Heart left ventricle (tissue), 16 donors: ENCODE measurements at regions not wholly inside any gene's neighbourhood (a gene's known extent, or its start where the extent isn't known, plus 50 kb on each side); places are given as distances from the start of the nearest gene placed in this dataset.

Experiments
- ATAC-seq, 4 donors: fragments of 200-7000 bp; cut with Tn5 transposase; one replicate each; pipeline ENCODE4 v1.9.1; 2020 to 2022; ENCODE audit warnings: moderate library complexity in 4 of 4, mild to moderate bottlenecking in 3 of 4, moderate number of reproducible peaks in 1 of 4
- DNase-seq, 5 donors: peaks; one replicate each; pipeline ENCODE4 v3.0.0-alpha.2; 2020
- H3K27ac ChIP-seq, 12 donors: fragments of 200-600 bp; sonication (generic) in 4 of 12; one replicate each; pipeline versions ENCODE4 v1.5.0 to v1.8.0; 2016 to 2022; ENCODE audit warnings: mild to moderate bottlenecking in 2 of 12
- H3K27me3 ChIP-seq, 9 donors: fragments of 200-600 bp; sonication (generic) in 2 of 9; one replicate each; pipeline versions ENCODE4 v1.5.1 to v1.8.0; 2016 to 2022; ENCODE audit warnings: mild to moderate bottlenecking in 3 of 9
- H3K36me3 ChIP-seq, 9 donors: fragments of 200-600 bp; sonication (generic) in 2 of 9; one replicate each; pipeline versions ENCODE4 v1.5.0 to v1.8.0; 2018 to 2022; ENCODE audit warnings: mild to moderate bottlenecking in 2 of 9
- H3K4me1 ChIP-seq, 12 donors: fragments of 200-600 bp; sonication (generic) in 4 of 12; one replicate each; pipeline versions ENCODE4 v1.5.0 to v1.8.0; 2016 to 2022; ENCODE audit warnings: mild to moderate bottlenecking in 3 of 12
- H3K4me3 ChIP-seq, 12 donors: fragments of 200-600 bp; sonication (generic) in 4 of 12; one replicate each; pipeline versions ENCODE4 v1.5.0 to v1.8.0; 2017 to 2022; ENCODE audit warnings: mild to moderate bottlenecking in 9 of 12, moderate library complexity in 4 of 12
- H3K9me3 ChIP-seq, 12 donors: fragments of 200-600 bp; sonication (generic) in 4 of 12; one replicate each; pipeline versions ENCODE4 v1.5.0 to v1.8.0; 2016 to 2022; ENCODE audit warnings: mild to moderate bottlenecking in 1 of 12
- POLR2A ChIP-seq, 2 donors: fragments of 450-650 bp; IDR thresholded peaks; one replicate each; pipeline ENCODE4 v1.6.1; 2017; ENCODE audit warnings: antibody characterized with exemption in 2 of 2, mild to moderate bottlenecking in 2 of 2, moderate library complexity in 2 of 2
- WGBS, 4 donors: extraction: QIAGEN DNeasy Blood & Tissue Kit in 2 of 4; methylation state at CpG; one replicate each; pipeline versions ENCODE4 v1.1.5 to v1.1.7; 2013 to 2018; 5-methylcytosine and 5-hydroxymethylcytosine counted together
- intact Hi-C, 10 donors: fragments of 100-400 bp; cut with DNase I; formaldehyde crosslinking; loops; one replicate each; pipeline versions ENCODE4 v1.11.1 to v1.14.2; 2022
- TF ChIP-seq, protein P1 (sequence below), 12 donors: fragments of 200-600 bp; sonication (generic) in 4 of 12; IDR thresholded peaks; one replicate each; pipeline versions ENCODE4 v1.5.0 to v1.8.0; 2018 to 2022; ENCODE audit warnings: antibody characterized with exemption in 12 of 12, mild to moderate bottlenecking in 5 of 12
- donor health status: ischemic (EF 13 %, LVEDD 7.1; RV severe dilation, severe dysfunction).
- donor health status: healthy with polysubstance abuse.
- donor health status: DM: no; HTN: yes; CAD: no.
- donor health status: DM: no; HTN: no; CAD: no.
- donor health status: ischemic (EF 25% LVEDD 6.9; RV normal size, moderate dysfunction).
- donor health status: ischemic (EF 25% LVEDD 5.7; RV mildly dilated, moderate dysfunction).
- donor health status: healthy.
- donor health status: DM: yes; HTN: yes; CAD: no.
- donor health status: ischemic (EF 35%, LVEDD 5.7; RV mildly dilated, moderate dysfunction).
- donor health status: nonischemic (EF 11% LVEDD 7.7; RV severe dilation, severe dysfunction).
- donor health status: DM: yes; HTN: yes; CAD: no.
- donor health status: PGD.
- donor health status: ischemic (EF 29% LVEDD 5.4; RV normal size, mild dysfunction).
- donor health status: nonischemic (EF 23%, LVEDD 6.1; RV moderate dilation, normal function).

DNA sequence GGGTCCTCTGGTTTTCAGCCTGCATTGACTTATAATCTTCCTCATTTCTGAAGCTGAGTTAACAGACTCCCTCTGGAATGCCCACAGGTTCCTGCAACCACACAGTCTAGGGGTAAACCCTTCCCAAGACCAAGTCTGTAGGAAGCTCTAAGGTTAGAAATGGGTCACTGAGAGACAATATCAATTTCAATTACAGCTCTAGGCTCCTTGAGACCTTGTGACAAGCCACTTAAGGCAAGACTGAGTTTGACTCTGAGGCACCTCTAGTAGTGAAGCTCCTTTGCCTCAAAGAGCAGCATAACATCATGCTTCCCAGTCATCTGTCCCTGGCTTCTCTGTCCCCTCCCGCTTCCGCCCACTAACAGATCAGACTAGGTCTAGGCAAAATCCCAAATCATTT, 333.2 kb upstream of the JARID2 start:
- no peak overlapping the region for H3K4me3 ChIP-seq
- H3K27me3 ChIP-seq: no peaks in the 10 kb centered on the region
- DNase-seq (no peak), ATAC-seq (no peak)
- intact Hi-C loops: no loop called here
- TF ChIP-seq, protein P1, sequence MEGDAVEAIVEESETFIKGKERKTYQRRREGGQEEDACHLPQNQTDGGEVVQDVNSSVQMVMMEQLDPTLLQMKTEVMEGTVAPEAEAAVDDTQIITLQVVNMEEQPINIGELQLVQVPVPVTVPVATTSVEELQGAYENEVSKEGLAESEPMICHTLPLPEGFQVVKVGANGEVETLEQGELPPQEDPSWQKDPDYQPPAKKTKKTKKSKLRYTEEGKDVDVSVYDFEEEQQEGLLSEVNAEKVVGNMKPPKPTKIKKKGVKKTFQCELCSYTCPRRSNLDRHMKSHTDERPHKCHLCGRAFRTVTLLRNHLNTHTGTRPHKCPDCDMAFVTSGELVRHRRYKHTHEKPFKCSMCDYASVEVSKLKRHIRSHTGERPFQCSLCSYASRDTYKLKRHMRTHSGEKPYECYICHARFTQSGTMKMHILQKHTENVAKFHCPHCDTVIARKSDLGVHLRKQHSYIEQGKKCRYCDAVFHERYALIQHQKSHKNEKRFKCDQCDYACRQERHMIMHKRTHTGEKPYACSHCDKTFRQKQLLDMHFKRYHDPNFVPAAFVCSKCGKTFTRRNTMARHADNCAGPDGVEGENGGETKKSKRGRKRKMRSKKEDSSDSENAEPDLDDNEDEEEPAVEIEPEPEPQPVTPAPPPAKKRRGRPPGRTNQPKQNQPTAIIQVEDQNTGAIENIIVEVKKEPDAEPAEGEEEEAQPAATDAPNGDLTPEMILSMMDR (IDR thresholded peaks at IDR 0.05): no peak
- TF ChIP-seq POLR2A (IDR thresholded peaks at IDR 0.05): no peak
- no peak overlapping the region for H3K27ac ChIP-seq
- H3K9me3 ChIP-seq: no peaks in the 10 kb centered on the region
- H3K36me3 ChIP-seq: no peaks in the 10 kb centered on the region
- peaks cover 0 to 28% (median 0%) of the 10 kb centered on the region in 12 donors for H3K4me1 ChIP-seq
- 80 to 100% (median 91%) methylated on average over 2 of the region's 2 CpGs for WGBS, 4 donors

DNA sequence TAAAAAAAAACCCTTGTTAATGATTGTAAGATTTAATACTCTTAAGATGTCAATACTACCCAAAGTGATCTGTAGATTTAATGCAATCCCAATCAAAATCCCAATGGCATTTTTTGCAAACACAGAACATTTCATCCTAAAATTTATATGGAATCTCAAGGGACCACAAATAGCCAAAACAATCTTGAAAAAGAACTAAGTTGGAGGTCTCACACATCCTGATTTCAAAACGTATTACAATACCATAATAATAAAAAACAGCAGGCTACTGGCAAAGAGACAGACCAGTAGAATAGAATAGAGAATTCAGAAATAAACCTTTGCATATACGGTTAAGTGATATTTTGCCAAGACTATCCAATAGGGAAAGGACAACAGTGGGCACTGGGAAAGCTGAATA, 331.9 kb upstream of the JARID2 start:
- Histone ChIP-seq H3K36me3 (no peaks in the 10 kb centered on the region), H3K27ac (no peak overlapping the region), H3K27me3 (no peaks in the 10 kb centered on the region), H3K4me3 (no peak overlapping the region), H3K4me1 (peaks cover 0 to 30% (median 0%) of the 10 kb centered on the region in 12 donors), H3K9me3 (no peaks in the 10 kb centered on the region)
- TF ChIP-seq, protein P1 (IDR thresholded peaks at IDR 0.05): no peak
- no peak for TF ChIP-seq POLR2A (IDR thresholded peaks at IDR 0.05)
- ATAC-seq (no peak), DNase-seq (no peak)
- intact Hi-C loops: no loop called here
- 73 to 82% (median 79%) methylated on average over 2 of the region's 2 CpGs for WGBS, 4 donors

DNA sequence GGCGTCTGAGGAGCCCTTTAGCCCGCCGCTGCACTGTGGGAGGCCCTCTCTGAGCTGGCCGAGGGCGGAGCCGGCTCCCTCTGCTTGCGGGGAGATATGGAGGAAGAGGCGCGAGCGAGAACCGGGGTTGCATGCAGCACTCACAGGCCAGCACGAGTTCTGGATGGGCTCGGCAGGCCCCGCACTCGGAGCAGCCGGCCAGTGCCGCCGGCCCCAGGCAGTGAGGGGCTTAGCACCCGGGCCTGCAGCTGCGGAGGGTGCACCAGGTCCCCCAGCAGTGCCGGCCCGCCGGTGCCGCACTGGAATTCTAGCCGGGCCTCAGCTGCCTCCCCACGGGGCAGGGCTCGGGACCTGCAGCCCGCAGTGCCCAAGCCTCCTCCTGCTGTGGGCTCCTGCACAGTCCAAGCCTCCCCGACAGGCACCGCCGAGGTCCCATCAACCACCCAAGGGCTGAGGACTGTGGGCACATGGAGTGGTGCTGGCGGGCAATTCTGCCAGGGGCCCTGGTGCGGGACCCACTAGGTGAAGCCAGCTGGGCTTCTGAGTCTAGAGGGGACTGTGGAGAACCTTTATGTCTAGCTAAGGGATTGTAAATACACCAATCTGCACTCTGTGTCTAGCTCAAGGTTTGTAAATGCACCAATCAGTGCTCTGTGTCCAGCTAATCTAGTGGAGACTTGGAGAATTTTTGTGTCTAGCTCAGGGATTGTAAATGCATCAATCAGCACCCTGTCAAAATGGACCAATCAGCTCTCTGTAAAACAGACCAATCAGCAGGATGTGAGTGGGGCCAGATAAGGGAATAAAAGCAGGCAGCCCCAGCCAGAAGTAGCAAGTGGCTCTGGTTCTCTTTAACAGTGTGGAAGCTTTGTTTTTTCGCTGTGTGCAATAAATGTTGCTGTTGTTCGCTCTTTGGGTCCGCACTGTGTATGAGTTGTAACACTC, 329.7 kb upstream of the JARID2 start:
- no peaks in the 10 kb centered on the region for H3K36me3 ChIP-seq
- H3K4me1 ChIP-seq: peaks cover 0 to 28% (median 2%) of the 10 kb centered on the region in 12 donors
- H3K27me3 ChIP-seq: no peaks in the 10 kb centered on the region
- no peak overlapping the region for H3K4me3 ChIP-seq
- TF ChIP-seq, protein P1 (IDR thresholded peaks at IDR 0.05): no peak
- no peak overlapping the region for H3K27ac ChIP-seq
- ATAC-seq (no peak), DNase-seq (no peak)
- intact Hi-C loops: no loop called here
- WGBS, 4 donors: 97 to 98% (median 98%) methylated on average over 8 to 36 of the region's 36 CpGs
- no peaks in the 10 kb centered on the region for H3K9me3 ChIP-seq

DNA sequence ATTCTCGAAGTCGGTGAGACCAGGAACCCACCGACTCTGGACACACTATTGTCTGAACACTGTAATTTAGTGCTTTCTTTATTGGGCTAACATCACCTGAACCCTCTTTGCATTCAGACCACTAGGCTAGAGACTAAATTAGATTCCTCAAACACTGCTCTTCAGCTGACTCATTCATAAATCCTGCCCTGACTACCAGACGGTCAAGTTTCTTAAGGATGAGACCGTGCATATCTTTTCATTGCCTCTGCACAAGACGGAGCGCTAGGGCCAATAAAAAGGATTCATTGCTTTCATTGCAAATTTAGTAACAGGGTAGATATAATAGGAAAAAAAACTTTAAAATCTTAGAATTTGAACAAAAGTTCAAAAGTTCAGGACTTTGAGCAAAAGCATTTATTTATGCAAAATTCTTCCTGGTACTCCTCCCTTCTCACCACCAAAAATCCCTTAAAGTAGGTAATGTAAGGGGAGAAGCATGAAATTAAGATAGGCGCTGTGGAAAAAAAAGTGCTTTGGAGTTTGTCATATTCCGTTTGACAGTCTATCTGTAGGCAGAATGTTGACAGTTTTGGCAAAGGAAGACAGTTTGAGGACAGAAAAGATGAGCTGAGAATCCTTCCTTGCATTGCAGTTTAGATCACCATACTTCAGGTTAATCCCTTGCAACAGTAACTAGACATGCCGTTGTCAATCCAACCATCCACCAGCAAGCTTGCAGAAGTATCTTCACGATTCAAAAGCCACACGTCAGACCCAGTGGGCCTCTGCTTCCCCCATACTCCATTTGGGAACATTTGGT, 328.6 kb upstream of the JARID2 start:
- 80 to 89% (median 83%) methylated on average over 12 of the region's 12 CpGs for WGBS, 4 donors
- intact Hi-C loops: no loop called here
- H3K4me3 ChIP-seq: no peak overlapping the region

More for the DNA sequence above, 328.6 kb upstream of the JARID2 start:
- ATAC-seq (no peak), DNase-seq (no peak)
- H3K9me3 ChIP-seq: no peaks in the 10 kb centered on the region
- H3K27ac ChIP-seq: no peak overlapping the region
- no peaks in the 10 kb centered on the region for H3K27me3 ChIP-seq
- no peaks in the 10 kb centered on the region for H3K36me3 ChIP-seq
- H3K4me1 ChIP-seq: peaks cover 0 to 23% (median 7%) of the 10 kb centered on the region in 12 donors
- no peak for TF ChIP-seq POLR2A (IDR thresholded peaks at IDR 0.05)
- TF ChIP-seq, protein P1 (IDR thresholded peaks at IDR 0.05): no peak
